ENCODE measurements at regions not wholly inside any gene's neighbourhood (a gene's known extent, or its start where the extent isn't known, plus 50 kb on each side); places are given as distances from the start of the nearest gene placed in this dataset.

GRCh38 chr9:107161338-107161737 lies 121.7 kb upstream of the RAD23B start:
- no peak for DNase-seq (ENCODE audit: low read depth in 2 of 3, low spot score in 1 of 3)

- DNase-seq (ENCODE audit: low read depth in 2 of 3, low spot score in 1 of 3): no peak
These were observed 119.7 kb upstream of the RAD23B start for GRCh38 chr9:107163370-107163769.

GRCh38 chr9:107169796-107170195 lies 113.3 kb upstream of the RAD23B start:
- no peak for DNase-seq (ENCODE audit: low read depth in 2 of 3, low spot score in 1 of 3)

GRCh38 chr9:107170801-107171200 lies 112.3 kb upstream of the RAD23B start:
- DNase-seq (ENCODE audit: low read depth in 2 of 3, low spot score in 1 of 3): no peak

GRCh38 chr9:107172160-107172978 lies 110.7 kb upstream of the RAD23B start:
- DNase-seq (ENCODE audit: low read depth in 2 of 3, low spot score in 1 of 3): peak; percentile 48 to 61 (median 51)

- DNase-seq (ENCODE audit: low read depth in 2 of 3, low spot score in 1 of 3): no peak
These were observed 110.1 kb upstream of the RAD23B start for GRCh38 chr9:107172979-107173347.

- no peak for DNase-seq (ENCODE audit: low read depth in 2 of 3, low spot score in 1 of 3)
These were observed 109.5 kb upstream of the RAD23B start for GRCh38 chr9:107173422-107174180.

- peak in 1 of 3 donors; percentile 7 for DNase-seq (ENCODE audit: low read depth in 2 of 3, low spot score in 1 of 3)
These were observed 108.6 kb upstream of the RAD23B start for GRCh38 chr9:107174441-107174840.

- no peak for DNase-seq (ENCODE audit: low read depth in 2 of 3, low spot score in 1 of 3)
These were observed 108.0 kb upstream of the RAD23B start for GRCh38 chr9:107175041-107175440.

GRCh38 chr9:107175816-107176435 lies 107.2 kb upstream of the RAD23B start:
- no peak for DNase-seq (ENCODE audit: low read depth in 2 of 3, low spot score in 1 of 3)

- DNase-seq (ENCODE audit: low read depth in 2 of 3, low spot score in 1 of 3): no peak
These were observed 106.5 kb upstream of the RAD23B start for GRCh38 chr9:107176436-107177151.

GRCh38 chr9:107177243-107177839 lies 105.7 kb upstream of the RAD23B start:
- DNase-seq (ENCODE audit: low read depth in 2 of 3, low spot score in 1 of 3): no peak

- DNase-seq (ENCODE audit: low read depth in 2 of 3, low spot score in 1 of 3): no peak
These were observed 105.2 kb upstream of the RAD23B start for GRCh38 chr9:107177857-107178256.

GRCh38 chr9:107178293-107178692 lies 104.8 kb upstream of the RAD23B start:
- no peak for DNase-seq (ENCODE audit: low read depth in 2 of 3, low spot score in 1 of 3)

- DNase-seq (ENCODE audit: low read depth in 2 of 3, low spot score in 1 of 3): no peak
These were observed 102.9 kb upstream of the RAD23B start for GRCh38 chr9:107180206-107180605.

GRCh38 chr9:107183176-107183575 lies 99.9 kb upstream of the RAD23B start:
- no peak for DNase-seq (ENCODE audit: low read depth in 2 of 3, low spot score in 1 of 3)

GRCh38 chr9:107188376-107188775 lies 94.7 kb upstream of the RAD23B start:
- no peak for DNase-seq (ENCODE audit: low read depth in 2 of 3, low spot score in 1 of 3)

- no peak for DNase-seq (ENCODE audit: low read depth in 2 of 3, low spot score in 1 of 3)
These were observed 92.8 kb upstream of the RAD23B start for GRCh38 chr9:107190061-107190935.

GRCh38 chr9:107190936-107191290 lies 92.2 kb upstream of the RAD23B start:
- DNase-seq (ENCODE audit: low read depth in 2 of 3, low spot score in 1 of 3): no peak

- no peak for DNase-seq (ENCODE audit: low read depth in 2 of 3, low spot score in 1 of 3)
These were observed 89.8 kb upstream of the RAD23B start for GRCh38 chr9:107193251-107193650.

Data from stimulated activated CD4-positive, alpha-beta T cell treated with anti-CD3 and anti-CD28 coated beads, Interleukin-12 subunit alpha, Interleukin-12 subunit beta, amount 100 ng/mL, for 48 hours (primary cell).